Activated B cell treated with CpG ODN at 0.5 μM for 24 hours (primary cell): ENCODE measurements at regions not wholly inside any gene's neighbourhood (a gene's known extent, or its start where the extent isn't known, plus 50 kb on each side); places are given as distances from the start of the nearest gene placed in this dataset.

ENCODE experiments used
- ATAC-seq: fragments of 200-7000 bp; cut with Tn5 transposase; one replicate; pipeline ENCODE4 v1.10.0; 2021; ENCODE audit warnings: low read depth, mild to moderate bottlenecking, moderate library complexity
- CTCF ChIA-PET: fragments of 350-600 bp; sonication (Branson Sonifier 250); formaldehyde crosslinking; loops from one replicate; lab custom pipeline; 2021; ENCODE audit warnings: antibody characterized with exemption; lab: Charles Lee
- POLR2A ChIA-PET: fragments of 350-600 bp; sonication (Branson Sonifier 250); formaldehyde crosslinking; loops from one replicate; lab custom pipeline; 2021; ENCODE audit warnings: antibody characterized with exemption; lab: Charles Lee
- DNase-seq: peaks from one replicate; pipeline ENCODE4 v3.0.0; 2022
- H3K27ac Mint-ChIP-seq: one replicate; pipeline ENCODE4 v1.8.0; 2020; ENCODE audit warnings: mixed read lengths
- H3K27me3 Mint-ChIP-seq: one replicate; pipeline ENCODE4 v1.8.0; 2021; ENCODE audit warnings: mixed read lengths
- H3K36me3 Mint-ChIP-seq: one replicate; pipeline ENCODE4 v1.8.0; 2021; ENCODE audit warnings: low read depth, mixed read lengths
- H3K4me1 Mint-ChIP-seq: one replicate; pipeline ENCODE4 v1.8.0; 2021; ENCODE audit warnings: mixed read lengths
- H3K4me3 Mint-ChIP-seq: one replicate; pipeline ENCODE4 v1.8.0; 2020; ENCODE audit warnings: mild to moderate bottlenecking, mixed read lengths
- H3K9me3 Mint-ChIP-seq: one replicate; pipeline ENCODE4 v1.8.0; 2020; ENCODE audit warnings: mixed read lengths
- intact Hi-C: fragments of 100-400 bp; cut with micrococcal nuclease; formaldehyde crosslinking; loops from one replicate; pipeline ENCODE4 v1.15.1; 2024
- TF ChIP-seq, protein P1 (sequence below): fragments of 200-600 bp; IDR thresholded peaks from one replicate; pipeline ENCODE4 v1.8.0; 2022; ENCODE audit warnings: antibody characterized with exemption, mild to moderate bottlenecking

DNA sequence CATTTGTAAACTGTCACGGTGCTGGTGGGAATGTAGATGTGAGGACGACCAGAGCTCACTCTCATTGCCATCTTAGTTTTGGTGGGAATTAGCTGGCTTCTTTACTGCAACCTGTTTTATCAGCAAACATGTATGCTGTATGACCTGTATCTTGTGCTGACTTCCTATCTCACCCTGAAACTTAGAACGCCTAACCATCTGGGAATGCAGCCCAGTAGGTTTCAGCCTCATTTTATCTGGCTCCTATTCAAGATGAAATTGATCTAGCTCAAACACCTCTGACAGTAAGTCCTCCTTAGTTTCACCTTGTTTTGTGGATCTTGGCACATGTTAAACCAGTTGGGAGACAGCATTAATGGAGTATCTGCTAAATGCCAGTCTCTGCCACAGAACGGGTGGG lies 174.6 kb downstream of the HLX start:
- no peak for ATAC-seq
- intact Hi-C loops, result no loop called here

DNA sequence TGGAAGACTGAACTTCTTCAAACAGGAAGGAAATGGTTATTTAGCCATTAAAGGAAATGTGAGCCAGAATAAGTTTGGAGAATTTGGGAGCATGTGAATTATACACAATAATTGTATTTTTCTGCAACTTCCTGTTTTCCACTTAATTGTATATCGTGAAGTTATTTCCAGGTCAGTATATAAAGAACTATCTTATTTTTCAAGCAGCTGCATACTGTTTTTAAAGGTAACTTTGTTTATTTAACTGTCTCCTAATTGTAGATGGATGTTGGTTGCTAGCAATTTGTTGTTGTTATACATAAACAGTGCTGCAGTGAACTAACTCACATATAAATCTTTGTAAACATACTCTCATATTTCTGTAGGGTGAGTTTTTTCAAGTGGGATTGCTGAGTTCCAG lies 180.3 kb downstream of the HLX start:
- intact Hi-C loops, result no loop called here
- POLR2A ChIA-PET, result no interaction called here
- no peak for ATAC-seq
- no peak overlapping the region for H3K27ac Mint-ChIP-seq
- no peak for DNase-seq
- peaks cover 5% of the 10 kb centered on the region for H3K4me1 Mint-ChIP-seq
- peaks cover 16% of the 10 kb centered on the region for H3K36me3 Mint-ChIP-seq
- H3K9me3 Mint-ChIP-seq, result peaks cover 7% of the 10 kb centered on the region
- H3K4me3 Mint-ChIP-seq, result no peak overlapping the region
- CTCF ChIA-PET, result no interaction called here
- TF ChIP-seq, protein P1, sequence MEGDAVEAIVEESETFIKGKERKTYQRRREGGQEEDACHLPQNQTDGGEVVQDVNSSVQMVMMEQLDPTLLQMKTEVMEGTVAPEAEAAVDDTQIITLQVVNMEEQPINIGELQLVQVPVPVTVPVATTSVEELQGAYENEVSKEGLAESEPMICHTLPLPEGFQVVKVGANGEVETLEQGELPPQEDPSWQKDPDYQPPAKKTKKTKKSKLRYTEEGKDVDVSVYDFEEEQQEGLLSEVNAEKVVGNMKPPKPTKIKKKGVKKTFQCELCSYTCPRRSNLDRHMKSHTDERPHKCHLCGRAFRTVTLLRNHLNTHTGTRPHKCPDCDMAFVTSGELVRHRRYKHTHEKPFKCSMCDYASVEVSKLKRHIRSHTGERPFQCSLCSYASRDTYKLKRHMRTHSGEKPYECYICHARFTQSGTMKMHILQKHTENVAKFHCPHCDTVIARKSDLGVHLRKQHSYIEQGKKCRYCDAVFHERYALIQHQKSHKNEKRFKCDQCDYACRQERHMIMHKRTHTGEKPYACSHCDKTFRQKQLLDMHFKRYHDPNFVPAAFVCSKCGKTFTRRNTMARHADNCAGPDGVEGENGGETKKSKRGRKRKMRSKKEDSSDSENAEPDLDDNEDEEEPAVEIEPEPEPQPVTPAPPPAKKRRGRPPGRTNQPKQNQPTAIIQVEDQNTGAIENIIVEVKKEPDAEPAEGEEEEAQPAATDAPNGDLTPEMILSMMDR, result no peak
- H3K27me3 Mint-ChIP-seq, result no peaks in the 10 kb centered on the region

More for the DNA sequence above, 174.6 kb downstream of the HLX start:
- Mint-ChIP-seq H3K4me1 (peaks cover 34% of the 10 kb centered on the region), H3K36me3 (peaks cover 17% of the 10 kb centered on the region), H3K4me3 (no peak overlapping the region), H3K27me3 (no peaks in the 10 kb centered on the region), H3K9me3 (peaks cover 16% of the 10 kb centered on the region), H3K27ac (no peak overlapping the region)
- ChIA-PET POLR2A (no interaction called here), CTCF (no interaction called here)
- TF ChIP-seq, protein P1, result no peak
- no peak for DNase-seq

DNA sequence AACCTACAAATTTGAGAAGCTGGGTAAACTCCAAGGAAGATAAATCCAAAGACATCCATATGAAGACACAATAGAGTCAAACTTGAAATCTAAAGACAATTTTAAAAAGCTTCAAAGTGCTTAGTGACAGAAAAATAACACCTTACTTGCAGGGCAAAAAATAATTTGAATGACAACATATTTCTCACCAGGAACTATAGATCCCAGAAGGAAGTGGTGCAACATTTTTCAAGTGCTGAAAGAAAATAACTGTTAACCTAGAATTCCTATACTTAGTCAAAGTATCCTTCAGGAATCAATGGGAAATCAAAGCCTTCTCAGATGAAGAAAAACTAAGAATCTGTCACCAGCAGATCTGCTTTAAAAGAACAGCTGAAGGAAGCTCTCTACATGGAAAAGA lies 184.4 kb downstream of the HLX start:
- H3K4me3 Mint-ChIP-seq, result no peak overlapping the region
- peaks cover 7% of the 10 kb centered on the region for H3K9me3 Mint-ChIP-seq
- H3K27me3 Mint-ChIP-seq, result no peaks in the 10 kb centered on the region
- TF ChIP-seq, protein P1, result no peak
- intact Hi-C loops, result no loop called here
- peaks cover 19% of the 10 kb centered on the region for H3K36me3 Mint-ChIP-seq
- peaks cover 37% of the 10 kb centered on the region for H3K4me1 Mint-ChIP-seq
- ChIA-PET CTCF (no interaction called here), POLR2A (no interaction called here)
- no peak for DNase-seq
- H3K27ac Mint-ChIP-seq, result peak overlapping the region; percentile 16
- ATAC-seq, result no peak

DNA sequence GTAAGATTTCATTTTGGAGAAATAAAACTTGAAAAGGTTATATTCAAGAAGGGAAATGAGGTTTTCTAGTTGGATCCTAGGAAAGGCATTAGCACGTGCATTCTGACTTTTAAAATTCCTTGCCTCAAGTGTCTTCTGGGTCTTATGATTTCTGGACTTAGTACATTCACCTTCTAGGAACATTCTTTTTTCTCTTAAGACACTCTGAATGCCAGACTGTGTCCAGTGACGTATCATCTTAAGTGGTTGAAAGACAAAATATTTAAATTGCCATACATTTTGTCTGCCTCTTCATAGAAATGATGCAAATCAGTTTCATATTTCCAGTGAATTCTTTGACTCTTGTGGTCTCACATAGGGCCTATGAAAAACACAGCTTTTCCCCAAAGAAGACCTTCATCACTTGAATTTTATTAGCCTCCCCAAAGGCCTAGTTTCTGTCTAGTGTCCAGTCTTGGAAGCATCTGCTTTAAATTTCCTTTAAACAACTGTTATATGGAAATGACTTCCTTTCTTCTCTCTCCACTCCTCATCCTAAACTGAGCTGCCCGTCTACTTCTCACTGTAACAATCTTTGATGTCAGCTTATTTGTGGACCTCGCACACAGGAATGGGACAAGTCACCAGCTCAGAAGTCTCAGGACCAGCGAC lies 187.2 kb downstream of the HLX start:
- Mint-ChIP-seq H3K36me3 (peaks cover 19% of the 10 kb centered on the region), H3K4me3 (no peak overlapping the region), H3K27me3 (no peaks in the 10 kb centered on the region), H3K27ac (peak overlapping the region; percentile 59), H3K4me1 (peaks cover 60% of the 10 kb centered on the region), H3K9me3 (peaks cover 7% of the 10 kb centered on the region)
- POLR2A ChIA-PET, result interaction anchor here (0.5 to 6.2 kb wide), 2 partner anchors 189 to 771 kb away, joined by 3 to 66 read pairs; partner anchors contain the start of gene HLX
- TF ChIP-seq, protein P1, result no peak
- intact Hi-C loops, result loop anchor here (5.0 kb wide), 1 partner anchor 159 kb away; no protein-coding TSS in a partner anchor
- ATAC-seq, result no peak
- DNase-seq, result no peak
- CTCF ChIA-PET, result no interaction called here

DNA sequence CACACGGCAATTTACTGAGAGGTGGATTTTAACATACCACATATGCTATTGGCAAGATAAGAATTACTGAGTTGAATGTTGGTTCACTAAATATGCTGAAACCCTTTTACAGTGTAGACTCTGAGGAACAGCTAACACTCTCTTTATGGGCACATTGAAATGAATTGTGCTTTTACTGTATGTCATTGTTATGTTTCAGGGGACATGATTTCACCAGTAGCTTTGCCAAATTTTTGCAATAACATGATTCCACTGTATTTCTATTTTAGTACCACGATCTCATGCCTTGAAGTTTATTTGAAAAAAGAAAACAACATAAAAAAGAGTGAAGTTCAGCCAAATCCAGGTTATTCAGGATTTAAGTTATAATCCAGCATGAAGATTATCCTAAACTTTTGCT lies 188.5 kb downstream of the HLX start:
- DNase-seq (no peak), ATAC-seq (no peak)
- H3K4me3 Mint-ChIP-seq, result peak overlapping the region; percentile 64
- TF ChIP-seq, protein P1, result no peak
- no peaks in the 10 kb centered on the region for H3K27me3 Mint-ChIP-seq
- H3K4me1 Mint-ChIP-seq, result peaks cover 73% of the 10 kb centered on the region
- H3K9me3 Mint-ChIP-seq, result peaks cover 7% of the 10 kb centered on the region
- H3K36me3 Mint-ChIP-seq, result peaks cover 17% of the 10 kb centered on the region
- POLR2A ChIA-PET, result interaction anchor here (4.6 to 6.2 kb wide), 2 partner anchors 20 to 190 kb away, joined by 57 to 66 read pairs; partner anchors contain the start of gene HLX
- intact Hi-C loops, result loop anchor here (2.0 to 5.0 kb wide), 2 partner anchors 135 to 160 kb away; no protein-coding TSS in a partner anchor
- H3K27ac Mint-ChIP-seq, result peak overlapping the region; percentile 99
- CTCF ChIA-PET, result no interaction called here
